Umbilical cord (tissue), 1 donor: ENCODE measurements at regions not wholly inside any gene's neighbourhood (a gene's known extent, or its start where the extent isn't known, plus 50 kb on each side); places are given as distances from the start of the nearest gene placed in this dataset.

Experiments
- DNase-seq: peaks from one replicate; pipeline ENCODE4 v3.0.0-alpha.2; 2015; ENCODE audit warnings: low spot score

GRCh38 chr9:109941771-109942170, 161.8 kb downstream of the PALM2AKAP2 start:
- no peak for DNase-seq

DNA sequence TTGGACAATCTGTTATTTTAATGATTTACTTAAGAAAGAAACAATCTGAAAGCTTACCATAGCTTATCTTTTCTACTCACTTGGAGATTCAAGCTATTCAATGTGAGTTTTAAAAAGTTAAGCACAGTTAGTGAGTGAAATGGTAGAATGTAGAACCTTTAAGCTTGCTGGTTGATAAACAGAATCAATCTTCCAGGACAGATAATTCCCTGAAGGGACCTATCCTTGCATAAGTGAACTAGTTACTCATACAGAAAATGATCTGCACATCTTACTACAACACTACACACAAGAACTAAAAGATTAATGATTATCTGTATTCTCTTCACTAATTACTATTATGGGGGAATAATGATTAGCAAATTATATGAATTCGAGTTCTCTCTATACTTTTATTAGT, 165.6 kb downstream of the PALM2AKAP2 start:
- no peak for DNase-seq

DNA sequence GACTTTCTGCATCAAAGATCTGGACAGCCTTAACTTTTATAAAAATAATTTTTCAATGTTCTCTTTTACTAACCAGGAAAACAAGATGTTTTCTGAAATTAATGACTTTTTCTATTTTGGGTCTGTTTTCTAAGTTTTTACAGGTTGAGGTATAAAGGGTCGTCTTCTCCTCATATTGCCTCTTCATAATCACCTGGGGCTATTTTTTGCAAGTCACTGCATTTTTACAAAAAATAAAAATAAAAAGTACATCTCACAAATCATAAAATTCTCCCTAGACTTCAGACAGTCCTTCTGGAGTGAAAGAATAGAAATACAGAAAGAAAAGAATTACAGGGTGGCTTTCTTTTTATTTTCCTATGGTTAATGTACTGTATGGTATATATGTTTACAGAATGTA, 168.5 kb downstream of the PALM2AKAP2 start:
- no peak for DNase-seq

DNA sequence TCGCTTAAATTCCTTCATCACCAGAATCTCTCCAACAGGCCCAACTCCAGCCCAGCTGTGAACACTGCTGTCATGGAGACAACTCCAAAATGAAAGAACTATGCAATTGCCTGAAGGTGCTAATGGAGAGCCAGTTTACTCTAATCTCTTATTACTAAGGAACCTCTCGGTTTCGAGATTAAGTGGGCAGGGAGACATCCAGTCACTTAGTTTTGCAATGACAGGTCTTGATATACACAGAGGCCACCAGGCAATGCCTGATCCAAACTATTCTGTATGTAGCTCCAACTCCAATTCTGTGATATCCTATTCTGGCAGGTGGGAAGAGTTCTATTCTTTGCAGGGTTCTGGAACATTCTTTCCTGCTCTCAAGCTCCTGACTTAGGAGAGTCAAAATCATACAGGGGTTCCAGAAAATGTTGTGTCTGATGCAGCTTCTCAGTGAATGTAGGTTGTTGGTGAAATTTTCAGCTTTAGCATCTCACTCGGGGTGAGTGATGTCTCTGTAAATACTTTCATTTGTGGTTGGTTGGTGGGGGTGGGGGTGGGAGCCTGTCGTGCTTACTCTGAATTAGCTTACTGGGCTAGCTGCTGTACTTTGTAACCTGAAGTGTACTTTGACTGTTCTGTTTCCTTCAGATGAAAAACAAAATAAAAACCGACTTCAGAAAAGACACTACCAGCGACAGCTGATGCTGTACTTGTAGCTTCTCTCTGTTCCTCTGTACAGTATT, 170.9 kb downstream of the PALM2AKAP2 start:
- DNase-seq, result no peak

DNA sequence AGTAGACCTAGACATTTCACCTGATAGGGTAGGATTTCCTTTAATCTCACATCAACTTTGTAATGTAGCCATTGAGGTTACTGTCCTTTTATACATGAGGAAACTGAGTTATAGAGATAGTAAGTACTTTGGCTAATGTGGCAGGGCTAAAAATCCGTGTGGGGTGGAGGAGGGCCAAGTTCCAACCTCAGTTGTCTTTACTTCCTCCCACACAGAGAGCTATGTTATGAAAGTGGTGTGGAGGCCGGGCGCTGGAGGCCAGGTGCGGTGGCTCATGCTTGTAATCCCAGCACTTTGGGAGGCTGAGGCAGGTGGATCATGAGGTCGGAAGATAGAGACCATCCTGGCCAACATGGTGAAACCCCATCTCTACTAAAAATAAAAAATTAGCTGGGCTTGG, 173.3 kb downstream of the PALM2AKAP2 start:
- DNase-seq, result no peak

DNA sequence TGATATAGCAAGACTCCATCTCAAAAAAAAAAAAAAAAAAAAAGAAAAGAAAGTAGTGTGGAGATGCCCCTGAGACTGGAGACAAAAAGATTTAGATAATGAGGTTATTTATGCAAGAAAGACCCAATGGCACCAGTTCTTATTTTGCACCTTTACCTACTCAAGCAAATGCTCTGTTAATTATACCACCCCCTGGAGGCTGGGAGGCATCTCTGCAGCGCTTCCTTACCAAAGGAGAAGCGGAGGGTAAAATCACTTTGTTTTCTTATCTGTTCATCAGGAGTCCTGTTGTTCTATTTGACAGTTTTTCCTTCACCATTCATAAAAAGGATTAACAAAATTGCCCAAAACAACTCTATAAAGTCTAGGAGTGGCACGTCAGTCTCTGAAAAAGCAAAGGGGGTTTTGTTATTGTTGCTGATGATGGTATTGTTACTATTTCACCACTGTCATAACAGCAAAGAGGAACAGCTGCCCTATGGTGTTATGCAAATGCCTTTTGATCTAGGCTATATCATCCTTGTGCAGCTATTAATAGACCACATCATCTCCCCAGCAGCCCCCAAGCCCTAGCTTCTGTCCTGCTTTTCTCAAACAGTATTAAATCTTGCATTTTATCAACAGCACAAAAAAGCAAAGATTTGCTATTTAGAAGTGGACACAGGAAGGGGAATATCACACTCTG, 174.0 kb downstream of the PALM2AKAP2 start:
- peak; percentile 19 for DNase-seq

DNA sequence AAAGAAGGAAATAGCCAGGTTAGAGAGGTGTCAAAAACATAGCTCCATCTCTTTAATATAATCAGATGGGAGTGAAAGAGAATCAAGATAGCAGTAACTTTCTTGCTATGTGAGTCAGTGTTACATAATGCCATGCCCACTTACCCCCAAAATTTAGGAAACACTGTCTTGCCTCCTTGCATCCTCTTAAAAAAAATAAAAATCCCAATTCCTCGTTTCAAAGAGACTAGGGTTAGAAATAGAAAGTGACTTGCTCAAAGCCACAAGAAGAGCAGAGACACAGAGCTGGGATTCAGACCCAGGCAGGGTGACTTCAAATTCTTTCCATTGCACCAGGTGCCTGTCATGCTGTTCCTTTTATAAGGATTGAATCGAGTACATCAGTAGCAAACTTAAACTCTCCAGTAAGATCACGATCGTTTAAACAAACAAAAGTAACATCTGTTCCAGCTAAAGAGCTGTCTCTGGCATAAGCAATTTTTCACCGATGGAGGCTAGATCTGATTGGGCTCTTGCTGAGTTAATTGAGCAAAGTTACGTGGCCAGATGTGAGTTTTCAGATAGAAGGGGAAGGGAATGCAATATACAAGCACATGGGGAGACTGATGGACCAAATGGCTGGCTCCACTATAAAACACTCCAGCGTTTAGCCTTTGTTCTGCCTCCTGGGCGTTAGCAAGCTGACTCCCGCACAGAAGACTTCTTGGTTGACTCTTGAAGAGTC, 176.9 kb downstream of the PALM2AKAP2 start:
- peak; percentile 19 for DNase-seq

DNA sequence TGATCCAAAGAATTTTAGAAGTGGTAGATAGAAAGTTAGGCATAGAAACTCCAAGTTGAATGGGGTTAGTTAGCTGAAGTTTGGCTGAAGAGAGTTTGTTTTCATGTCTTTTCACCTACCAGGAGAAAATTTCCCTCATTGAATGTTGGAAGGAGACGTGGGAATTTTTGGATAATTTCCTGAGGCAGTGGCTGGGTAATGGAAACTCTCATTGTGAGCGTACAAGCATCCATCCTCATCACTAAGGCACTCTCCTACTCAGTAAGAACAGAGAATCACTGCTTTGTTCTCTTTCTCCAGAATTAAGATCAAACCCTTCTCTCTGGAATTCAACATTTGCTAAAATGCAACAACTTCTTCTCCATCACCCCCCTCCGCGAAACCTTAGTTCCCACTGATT, 179.7 kb downstream of the PALM2AKAP2 start:
- no peak for DNase-seq

GRCh38 chr9:109961626-109962025, 181.6 kb downstream of the PALM2AKAP2 start:
- DNase-seq, result no peak

- DNase-seq, result no peak
Measured at GRCh38 chr9:109962215-109962614, 182.2 kb downstream of the PALM2AKAP2 start.

DNA sequence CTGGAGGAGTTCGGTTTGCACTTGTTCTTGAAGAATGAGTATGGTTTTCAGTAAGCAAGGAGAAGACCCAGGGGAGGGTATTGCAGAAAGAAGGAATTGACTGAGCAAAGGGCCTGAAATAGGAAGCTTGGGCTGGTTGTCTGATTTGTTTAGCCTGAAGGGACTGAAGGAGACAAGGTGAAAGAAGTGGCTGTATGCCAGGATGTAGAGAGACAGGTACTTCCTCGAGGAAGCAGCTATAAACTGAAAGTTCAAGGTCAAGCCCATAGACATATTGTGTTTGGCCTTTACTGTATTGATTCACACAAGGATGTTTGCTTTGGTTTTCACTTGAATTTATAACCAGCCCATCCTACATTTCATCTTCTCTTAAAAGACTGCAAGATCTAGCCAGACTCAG, 183.1 kb downstream of the PALM2AKAP2 start:
- no peak for DNase-seq

DNA sequence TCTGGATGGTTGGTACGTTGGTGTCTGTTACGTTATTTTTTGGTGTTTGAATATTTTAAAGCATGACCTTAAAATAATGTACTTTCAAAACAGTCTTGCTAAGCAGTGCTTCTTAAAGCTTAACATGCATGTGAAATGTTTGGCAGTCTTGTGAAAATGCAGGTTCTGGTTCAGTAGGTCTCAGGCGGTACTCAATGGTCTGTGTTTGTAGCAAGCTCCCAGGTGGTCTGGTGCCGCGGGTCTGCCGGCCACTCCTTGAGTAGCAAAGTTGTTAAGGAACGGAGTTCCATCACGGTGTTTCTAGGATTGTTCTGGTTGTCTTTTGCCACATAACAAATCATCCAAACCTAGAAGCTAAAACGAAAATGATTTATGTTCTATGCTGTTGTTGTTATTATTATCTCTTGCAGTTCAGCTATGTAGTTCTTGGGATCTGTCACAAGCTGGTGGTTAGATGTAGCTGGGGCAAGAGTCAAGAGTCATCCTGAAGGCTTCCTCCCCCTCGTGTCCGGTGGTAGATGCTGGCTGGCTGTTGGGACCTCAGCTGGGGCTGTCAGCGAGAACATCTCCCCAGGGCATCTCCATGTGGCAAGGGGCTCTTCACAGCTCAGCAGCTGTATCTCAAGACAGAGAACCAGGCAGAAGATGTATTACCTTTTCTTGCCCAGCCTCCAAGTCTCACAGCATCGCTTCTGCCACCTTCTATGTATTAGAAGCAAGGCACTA, 186.8 kb downstream of the PALM2AKAP2 start:
- no peak for DNase-seq

DNA sequence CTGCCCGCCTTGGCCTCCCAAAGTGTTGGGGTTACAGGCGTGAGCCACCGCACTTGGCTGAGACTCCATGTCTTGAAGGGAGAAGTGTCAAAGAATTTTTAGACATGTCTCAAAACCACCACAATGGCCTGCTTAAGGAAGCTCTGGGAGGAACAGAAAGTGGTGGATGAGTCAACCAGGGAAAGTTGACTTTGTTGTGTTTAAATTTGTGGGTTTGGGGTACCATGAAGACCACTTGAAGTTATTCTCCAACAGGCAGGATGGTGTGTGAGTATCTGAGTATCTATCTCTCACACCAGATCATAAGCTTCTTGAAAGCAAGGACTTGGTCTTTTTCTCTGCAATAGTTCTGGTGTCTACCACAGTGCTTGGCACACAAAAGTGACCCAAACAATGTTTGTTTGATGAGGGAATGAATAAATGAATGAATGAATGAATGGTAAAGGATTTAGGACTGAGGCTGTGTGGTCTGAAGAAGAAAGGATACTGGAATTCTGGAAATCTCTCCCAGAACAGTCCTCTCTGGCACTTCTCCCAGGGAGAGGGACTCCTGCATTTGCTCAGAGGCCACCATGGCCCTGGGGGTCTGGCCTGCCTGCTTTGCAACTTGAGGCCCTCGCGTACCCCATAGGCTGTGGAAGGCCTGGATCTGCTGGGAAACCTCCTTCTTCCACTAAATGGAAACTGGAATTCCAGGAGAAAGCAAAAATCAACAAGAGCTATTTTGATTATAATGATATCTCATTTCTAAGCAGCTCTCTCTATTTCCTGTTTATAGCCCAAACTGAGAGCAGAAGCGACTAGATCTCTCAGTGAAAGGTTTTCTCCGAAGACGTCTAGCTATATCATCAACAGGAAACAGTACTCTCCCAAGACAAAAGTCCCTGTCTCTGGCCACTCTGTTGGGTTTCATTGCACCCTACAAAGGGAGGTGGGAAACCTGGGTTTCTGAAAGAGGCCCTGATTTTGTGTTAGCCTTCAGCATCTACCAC, 187.9 kb downstream of the PALM2AKAP2 start:
- DNase-seq, result peak; percentile 41

- DNase-seq, result peak; percentile 56
Measured at GRCh38 chr9:109969011-109969410, 189.0 kb downstream of the PALM2AKAP2 start.

DNA sequence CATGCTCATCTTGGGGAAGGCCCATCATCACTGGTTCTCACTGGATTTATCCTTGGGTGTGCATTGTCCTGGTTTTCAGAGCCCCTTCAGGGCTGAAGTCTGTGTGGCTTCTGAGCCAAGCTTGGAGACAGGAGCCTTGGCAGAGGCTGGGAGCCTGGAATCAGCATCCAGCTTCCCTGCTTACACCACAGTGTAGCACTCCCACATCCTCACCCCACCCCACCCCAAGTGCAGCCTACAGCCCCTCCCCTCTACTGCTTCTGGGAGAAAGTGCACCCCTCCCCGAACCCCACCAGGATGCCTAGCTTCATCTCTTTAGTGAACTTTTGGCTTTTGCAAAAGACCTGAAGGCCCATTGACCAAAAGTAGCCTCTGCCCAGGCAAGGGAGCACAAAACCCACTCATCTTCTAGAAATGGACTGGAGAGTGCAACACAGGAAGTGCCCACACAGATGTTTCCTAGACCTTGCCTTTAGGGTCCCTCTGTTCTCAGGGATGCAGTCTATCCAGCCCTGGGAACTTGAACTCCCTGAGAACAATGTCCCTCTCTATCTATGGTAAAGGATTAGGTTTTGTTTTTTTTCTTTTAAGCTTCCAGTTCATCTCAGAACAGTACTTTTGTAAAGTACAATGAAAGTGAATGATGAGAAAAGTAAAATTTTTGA, 189.7 kb downstream of the PALM2AKAP2 start:
- no peak for DNase-seq

DNA sequence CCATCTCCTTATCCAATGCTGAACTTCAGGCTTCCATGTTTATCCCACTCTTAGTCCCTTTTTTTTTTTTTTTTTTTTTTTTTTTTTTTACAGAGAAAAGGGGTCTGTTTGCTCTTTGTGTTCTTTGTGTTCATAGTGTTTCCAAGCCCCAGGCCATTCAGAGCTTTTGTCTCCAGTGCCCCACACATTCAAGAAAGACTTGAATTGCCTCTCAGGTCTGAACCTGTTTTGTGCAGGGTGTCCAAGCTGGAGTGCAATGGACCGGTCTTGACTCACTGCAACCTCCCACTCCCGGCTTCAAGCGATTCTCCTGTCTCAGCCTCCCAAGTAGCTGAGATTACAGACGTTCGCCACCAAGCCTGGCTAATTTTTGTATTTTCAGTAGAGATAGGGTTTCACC, 191.2 kb downstream of the PALM2AKAP2 start:
- no peak for DNase-seq

- DNase-seq, result peak; percentile 42
Measured at GRCh38 chr9:109972026-109972882, 192.3 kb downstream of the PALM2AKAP2 start.

GRCh38 chr9:109973336-109973735, 193.3 kb downstream of the PALM2AKAP2 start:
- no peak for DNase-seq
